ENCODE measurements at regions not wholly inside any gene's neighbourhood (a gene's known extent, or its start where the extent isn't known, plus 50 kb on each side); places are given as distances from the start of the nearest gene placed in this dataset.

DNA sequence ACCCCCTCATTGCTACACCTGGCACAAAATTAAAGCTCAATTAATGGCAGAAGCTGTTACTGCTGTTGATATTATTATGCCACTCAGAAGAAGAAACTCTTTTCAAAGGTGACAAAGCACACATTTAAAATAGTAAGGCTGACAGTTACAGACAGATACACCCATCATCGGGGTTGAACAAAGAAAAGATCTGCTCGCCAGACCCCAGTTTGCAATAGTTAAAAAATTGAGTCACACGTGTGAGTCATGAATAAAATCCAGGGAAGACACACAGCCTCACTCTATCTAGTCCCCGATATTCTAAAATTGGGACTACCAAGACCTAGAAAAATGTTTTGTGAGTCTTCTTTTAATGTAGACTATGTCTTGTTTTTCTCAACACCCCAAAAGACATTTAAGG, 330.0 kb upstream of the SOX9 start:
- no TSS peak for BruUV-seq (replicated peaks)
- no peaks in the 10 kb centered on the region for H3K9me3 ChIP-seq (ENCODE audit: control insufficient read depth, insufficient read depth, low read length)
- in situ Hi-C loops (cut with MboI; ENCODE audit: low sequenced_read_pairs) = no loop called here
- intact Hi-C loops (cut with micrococcal nuclease) = no loop called here
- no peak overlapping the region for H2BK5ac ChIP-seq (ENCODE audit: low read depth, low read length, poor library complexity, severe bottlenecking)
- ATAC-seq (ENCODE audit: low read depth) = no peak
- no peak overlapping the region for H3K9ac ChIP-seq (ENCODE audit: low read depth, low read length)
- no peak overlapping the region for H3K27ac ChIP-seq (ENCODE audit: insufficient read depth, low read length)
- H2AFZ ChIP-seq (replicated peaks; ENCODE audit: low read length, poor library complexity) = no peak overlapping the region
- H4K91ac ChIP-seq (ENCODE audit: insufficient read depth, low read depth, low read length) = no peak overlapping the region
- H4K20me1 ChIP-seq (ENCODE audit: insufficient read depth, low read length) = no peaks in the 10 kb centered on the region
- H3K9me1 ChIP-seq (ENCODE audit: insufficient read depth, low read length) = no peaks in the 10 kb centered on the region
- H4K5ac ChIP-seq (ENCODE audit: low read depth, low read length) = no peak overlapping the region
- H3K4me3 ChIP-seq (ENCODE audit: insufficient read depth, low read depth, low read length) = no peak overlapping the region
- H2BK15ac ChIP-seq (ENCODE audit: low read depth, low read length) = no peak overlapping the region
- CTCF ChIA-PET = no interaction called here
- DNase-seq = peak; percentile 11
- H3K56ac ChIP-seq (ENCODE audit: extremely low read depth, insufficient read depth, low read length) = no peak overlapping the region
- no peak for TF ChIP-seq CEBPB (IDR thresholded peaks at IDR 0.05; ENCODE audit: low read depth, low read length)
- TF ChIP-seq NFE2L2 (IDR thresholded peaks at IDR 0.05; ENCODE audit: low read depth, low read length) = no peak
- no peak for TF ChIP-seq POLR2A (IDR thresholded peaks at IDR 0.05; ENCODE audit: low read depth, low read length)
- TF ChIP-seq RFX5 (IDR thresholded peaks at IDR 0.05; ENCODE audit: low read depth, low read length) = no peak
- TF ChIP-seq, protein P1, sequence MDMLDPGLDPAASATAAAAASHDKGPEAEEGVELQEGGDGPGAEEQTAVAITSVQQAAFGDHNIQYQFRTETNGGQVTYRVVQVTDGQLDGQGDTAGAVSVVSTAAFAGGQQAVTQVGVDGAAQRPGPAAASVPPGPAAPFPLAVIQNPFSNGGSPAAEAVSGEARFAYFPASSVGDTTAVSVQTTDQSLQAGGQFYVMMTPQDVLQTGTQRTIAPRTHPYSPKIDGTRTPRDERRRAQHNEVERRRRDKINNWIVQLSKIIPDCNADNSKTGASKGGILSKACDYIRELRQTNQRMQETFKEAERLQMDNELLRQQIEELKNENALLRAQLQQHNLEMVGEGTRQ (IDR thresholded peaks at IDR 0.05; ENCODE audit: low read depth, low read length) = no peak
- no peak for TF ChIP-seq FOS (IDR thresholded peaks at IDR 0.05; ENCODE audit: low read depth, low read length)
- TF ChIP-seq, protein P2, sequence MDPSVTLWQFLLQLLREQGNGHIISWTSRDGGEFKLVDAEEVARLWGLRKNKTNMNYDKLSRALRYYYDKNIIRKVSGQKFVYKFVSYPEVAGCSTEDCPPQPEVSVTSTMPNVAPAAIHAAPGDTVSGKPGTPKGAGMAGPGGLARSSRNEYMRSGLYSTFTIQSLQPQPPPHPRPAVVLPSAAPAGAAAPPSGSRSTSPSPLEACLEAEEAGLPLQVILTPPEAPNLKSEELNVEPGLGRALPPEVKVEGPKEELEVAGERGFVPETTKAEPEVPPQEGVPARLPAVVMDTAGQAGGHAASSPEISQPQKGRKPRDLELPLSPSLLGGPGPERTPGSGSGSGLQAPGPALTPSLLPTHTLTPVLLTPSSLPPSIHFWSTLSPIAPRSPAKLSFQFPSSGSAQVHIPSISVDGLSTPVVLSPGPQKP (IDR thresholded peaks at IDR 0.05; ENCODE audit: borderline replicate concordance, low read depth, low read length) = no peak
- no peak for TF ChIP-seq MXI1 (IDR thresholded peaks at IDR 0.05; ENCODE audit: borderline replicate concordance, low read depth, low read length)
- TF ChIP-seq RCOR1 (IDR thresholded peaks at IDR 0.05; ENCODE audit: insufficient replicate concordance, low read length) = no peak
- no peak overlapping the region for H2AK9ac ChIP-seq (replicated peaks; ENCODE audit: low read depth, low read length, poor library complexity)
- H3K4me1 ChIP-seq (ENCODE audit: control insufficient read depth, insufficient read depth, low read length) = no peaks in the 10 kb centered on the region
- no peaks in the 10 kb centered on the region for H3K36me3 ChIP-seq (ENCODE audit: control insufficient read depth, insufficient read depth, low read length)
- no CpG with 5 or more reads among the region's 4 CpGs for WGBS, 2 experiments (ENCODE audit: extremely low coverage in 2 of 2, insufficient read length in 1 of 2)
- dilution Hi-C loops (cut with HindIII; ENCODE audit: low sequenced_read_pairs, unreplicated experiment) = no loop called here
- no peak overlapping the region for H3K4me2 ChIP-seq (ENCODE audit: low read depth, low read length)
- H3K27me3 ChIP-seq (ENCODE audit: control insufficient read depth, insufficient read depth, low read length) = peaks cover 1% of the 10 kb centered on the region; the same call in 1 of the 2 replicates
- H3K18ac ChIP-seq (ENCODE audit: low read depth, low read length) = no peak overlapping the region
- H3K79me1 ChIP-seq (ENCODE audit: low read depth in 1 of 2, low read length in 2 of 2) = no peaks in the 10 kb centered on the region
- H3K14ac ChIP-seq (replicated peaks; ENCODE audit: low read depth, low read length) = no peak overlapping the region
- no peak overlapping the region for H3K4ac ChIP-seq (ENCODE audit: low read depth, low read length)
- POLR2A ChIA-PET (ENCODE audit: unreplicated experiment) = no interaction called here
- H4K8ac ChIP-seq (ENCODE audit: low read depth in 2 of 2, low read length in 2 of 2) = no peak overlapping the region
- no peak overlapping the region for H3K23ac ChIP-seq (ENCODE audit: low read depth, low read length)
- H2BK120ac ChIP-seq (ENCODE audit: low read depth, low read length) = no peak overlapping the region
- H2AK5ac ChIP-seq (ENCODE audit: low read depth, low read length) = no peak overlapping the region
- no peak overlapping the region for H2BK20ac ChIP-seq (ENCODE audit: low read depth, low read length)

Data from IMR-90 (cell line).